HepG2 (cell line): ENCODE measurements at regions not wholly inside any gene's neighbourhood (a gene's known extent, or its start where the extent isn't known, plus 50 kb on each side); places are given as distances from the start of the nearest gene placed in this dataset.

ENCODE experiments used
- BATF2 ChIP-seq: sonication (generic); formaldehyde crosslinking; IDR thresholded peaks from 2 replicates; pipeline ENCODE4 v1.8.0; 2022; ENCODE audit warnings: mild to moderate bottlenecking, missing genetic modification reagents, moderate library complexity
- CENPT ChIP-seq: sonication (generic); formaldehyde crosslinking; IDR thresholded peaks from 2 replicates; pipeline ENCODE4 v1.8.0; 2022; ENCODE audit warnings: low read depth, mild to moderate bottlenecking, moderate library complexity, missing genetic modification reagents
- FOXP1 ChIP-seq, 2 experiments: fragments of 450-650 bp in 1 of 2; IDR thresholded peaks; 2 replicates each; pipeline ENCODE4 v1.6.1; 2017 to 2018; ENCODE audit warnings: antibody characterized with exemption in 1 of 2
- GTF2F1 ChIP-seq: fragments of 150-350 bp; IDR thresholded peaks from 2 replicates; pipeline ENCODE4 v1.6.1; 2014; ENCODE audit warnings: low read length
- HNRNPL ChIP-seq: fragments of 200-400 bp; formaldehyde crosslinking; IDR thresholded peaks from 2 replicates; pipeline ENCODE4 v1.6.1; 2017; ENCODE audit warnings: mild to moderate bottlenecking, low read depth, low read length
- HOXA5 ChIP-seq: sonication (generic); formaldehyde crosslinking; IDR thresholded peaks from 2 replicates; pipeline ENCODE4 v1.4.0; 2020; ENCODE audit warnings: missing genetic modification reagents
- IRX3 ChIP-seq: sonication (generic); formaldehyde crosslinking; IDR thresholded peaks from 2 replicates; pipeline ENCODE4 v1.8.1; 2023; ENCODE audit warnings: mild to moderate bottlenecking, low read depth, missing genetic modification reagents, borderline replicate concordance
- NFE2L2 ChIP-seq: fragments of 150-350 bp; IDR thresholded peaks from 2 replicates; pipeline ENCODE4 v1.6.1; 2014; ENCODE audit warnings: low read length
- RXRB ChIP-seq: IDR thresholded peaks from 2 replicates; pipeline ENCODE4 v1.6.1; 2016; ENCODE audit warnings: borderline replicate concordance, missing genetic modification reagents, missing compliant biosample characterization
- SALL2 ChIP-seq: sonication (generic); formaldehyde crosslinking; IDR thresholded peaks from 2 replicates; pipeline ENCODE4 v1.8.1; 2023; ENCODE audit warnings: mild to moderate bottlenecking, missing genetic modification reagents, inconsistent platforms
- SKI ChIP-seq: fragments of 450-650 bp; IDR thresholded peaks from one replicate; pipeline ENCODE4 v1.6.1; 2018; ENCODE audit warnings: mild to moderate bottlenecking; ENCODE audit not compliant: partially characterized antibody
- SRF ChIP-seq: IDR thresholded peaks from 2 replicates; pipeline ENCODE4 v1.6.1; 2011; ENCODE audit warnings: mild to moderate bottlenecking, low read depth, low read length, moderate library complexity
- UBTF ChIP-seq: sonication (generic); formaldehyde crosslinking; IDR thresholded peaks from 2 replicates; pipeline ENCODE4 v1.4.0; 2020; ENCODE audit warnings: mild to moderate bottlenecking, missing genetic modification reagents
- YY1 ChIP-seq: IDR thresholded peaks from 2 replicates; pipeline ENCODE4 v1.6.1; 2011; ENCODE audit warnings: low read length, low read depth, moderate library complexity, mild to moderate bottlenecking; ENCODE audit not compliant: insufficient read depth, insufficient replicate concordance
- ZFP36 ChIP-seq: fragments of 150-350 bp; IDR thresholded peaks from 2 replicates; pipeline ENCODE4 v1.6.1; 2018; ENCODE audit warnings: borderline replicate concordance, low read length, low read depth; ENCODE audit not compliant: partially characterized antibody
- ZFP91 ChIP-seq: sonication (generic); formaldehyde crosslinking; IDR thresholded peaks from 2 replicates; pipeline ENCODE4 v1.9.0; 2022; ENCODE audit warnings: missing genetic modification reagents, mild to moderate bottlenecking, borderline replicate concordance
- ZNF17 ChIP-seq: sonication (generic); formaldehyde crosslinking; IDR thresholded peaks from 2 replicates; pipeline ENCODE4 v1.5.0; 2020; ENCODE audit warnings: mild to moderate bottlenecking, missing genetic modification reagents
- ZNF501 ChIP-seq: sonication (generic); formaldehyde crosslinking; IDR thresholded peaks from 2 replicates; pipeline ENCODE4 v1.5.1; 2020; ENCODE audit warnings: mild to moderate bottlenecking, moderate library complexity, missing genetic modification reagents
- ZNF777 ChIP-seq: sonication (generic); formaldehyde crosslinking; IDR thresholded peaks from 2 replicates; pipeline ENCODE4 v1.4.0; 2020; ENCODE audit warnings: missing genetic modification reagents
- ZNF850 ChIP-seq: sonication (generic); formaldehyde crosslinking; conservative IDR thresholded peaks from 2 replicates; pipeline ENCODE4 v1.9.0; 2021; ENCODE audit warnings: mild to moderate bottlenecking, missing genetic modification reagents
- TF ChIP-seq, protein P1 (sequence below): sonication (generic); formaldehyde crosslinking; IDR thresholded peaks from 2 replicates; pipeline ENCODE4 v1.5.0; 2020; ENCODE audit warnings: mild to moderate bottlenecking, missing genetic modification reagents
- TF ChIP-seq, protein P2 (sequence below): sonication (generic); formaldehyde crosslinking; IDR thresholded peaks from 2 replicates; pipeline ENCODE4 v1.4.0; 2020; ENCODE audit warnings: missing genetic modification reagents
- TF ChIP-seq, protein P3 (sequence below): sonication (generic); formaldehyde crosslinking; conservative IDR thresholded peaks from 2 replicates; pipeline ENCODE4 v1.4.0; 2020; ENCODE audit warnings: missing genetic modification reagents

DNA sequence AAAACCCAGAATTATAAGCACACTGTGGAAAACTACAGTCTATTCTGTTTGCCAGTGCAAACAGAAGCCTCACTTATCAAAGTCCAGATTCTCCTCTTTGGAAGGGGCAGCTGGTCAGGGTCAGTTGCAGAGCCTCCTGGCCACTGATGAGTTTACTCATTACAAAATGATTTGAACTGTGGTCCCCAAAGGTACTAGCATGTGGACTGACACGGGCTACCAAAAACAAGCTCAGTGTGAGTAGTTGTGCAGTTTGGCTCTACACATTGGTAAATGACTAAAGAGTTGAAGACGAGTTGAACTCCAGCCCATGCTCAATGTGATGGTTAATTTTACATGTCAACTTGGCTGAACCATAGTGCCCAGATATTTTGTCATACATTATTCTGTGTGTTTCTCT is 221.5 kb downstream of the ZIC4 start (continued):
- TF ChIP-seq, protein P1, sequence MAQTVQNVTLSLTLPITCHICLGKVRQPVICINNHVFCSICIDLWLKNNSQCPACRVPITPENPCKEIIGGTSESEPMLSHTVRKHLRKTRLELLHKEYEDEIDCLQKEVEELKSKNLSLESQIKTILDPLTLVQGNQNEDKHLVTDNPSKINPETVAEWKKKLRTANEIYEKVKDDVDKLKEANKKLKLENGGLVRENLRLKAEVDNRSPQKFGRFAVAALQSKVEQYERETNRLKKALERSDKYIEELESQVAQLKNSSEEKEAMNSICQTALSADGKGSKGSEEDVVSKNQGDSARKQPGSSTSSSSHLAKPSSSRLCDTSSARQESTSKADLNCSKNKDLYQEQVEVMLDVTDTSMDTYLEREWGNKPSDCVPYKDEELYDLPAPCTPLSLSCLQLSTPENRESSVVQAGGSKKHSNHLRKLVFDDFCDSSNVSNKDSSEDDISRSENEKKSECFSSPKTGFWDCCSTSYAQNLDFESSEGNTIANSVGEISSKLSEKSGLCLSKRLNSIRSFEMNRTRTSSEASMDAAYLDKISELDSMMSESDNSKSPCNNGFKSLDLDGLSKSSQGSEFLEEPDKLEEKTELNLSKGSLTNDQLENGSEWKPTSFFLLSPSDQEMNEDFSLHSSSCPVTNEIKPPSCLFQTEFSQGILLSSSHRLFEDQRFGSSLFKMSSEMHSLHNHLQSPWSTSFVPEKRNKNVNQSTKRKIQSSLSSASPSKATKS (CRISPR knock-in tag): 0 out of 2 replicates have a peak, but pooled peaks have one; percentile 34
- TF ChIP-seq UBTF (CRISPR knock-in tag): no peak
- TF ChIP-seq ZNF850 (CRISPR knock-in tag): no peak
- TF ChIP-seq ZFP36: no peak
- no peak for TF ChIP-seq BATF2 (CRISPR knock-in tag)
- TF ChIP-seq, protein P2, sequence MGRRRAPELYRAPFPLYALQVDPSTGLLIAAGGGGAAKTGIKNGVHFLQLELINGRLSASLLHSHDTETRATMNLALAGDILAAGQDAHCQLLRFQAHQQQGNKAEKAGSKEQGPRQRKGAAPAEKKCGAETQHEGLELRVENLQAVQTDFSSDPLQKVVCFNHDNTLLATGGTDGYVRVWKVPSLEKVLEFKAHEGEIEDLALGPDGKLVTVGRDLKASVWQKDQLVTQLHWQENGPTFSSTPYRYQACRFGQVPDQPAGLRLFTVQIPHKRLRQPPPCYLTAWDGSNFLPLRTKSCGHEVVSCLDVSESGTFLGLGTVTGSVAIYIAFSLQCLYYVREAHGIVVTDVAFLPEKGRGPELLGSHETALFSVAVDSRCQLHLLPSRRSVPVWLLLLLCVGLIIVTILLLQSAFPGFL: no peak
- no peak for TF ChIP-seq IRX3
- no peak for TF ChIP-seq HOXA5
- TF ChIP-seq SRF: peak; percentile 24; the same call in 1 of the 2 replicates
- TF ChIP-seq, protein P3, sequence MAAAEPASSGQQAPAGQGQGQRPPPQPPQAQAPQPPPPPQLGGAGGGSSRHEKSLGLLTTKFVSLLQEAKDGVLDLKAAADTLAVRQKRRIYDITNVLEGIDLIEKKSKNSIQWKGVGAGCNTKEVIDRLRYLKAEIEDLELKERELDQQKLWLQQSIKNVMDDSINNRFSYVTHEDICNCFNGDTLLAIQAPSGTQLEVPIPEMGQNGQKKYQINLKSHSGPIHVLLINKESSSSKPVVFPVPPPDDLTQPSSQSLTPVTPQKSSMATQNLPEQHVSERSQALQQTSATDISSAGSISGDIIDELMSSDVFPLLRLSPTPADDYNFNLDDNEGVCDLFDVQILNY (CRISPR knock-in tag): no peak
- TF ChIP-seq ZFP91 (CRISPR knock-in tag): no peak
- TF ChIP-seq SALL2 (CRISPR knock-in tag): no peak
- no peak for TF ChIP-seq ZNF777 (CRISPR knock-in tag)
- TF ChIP-seq ZNF501 (CRISPR knock-in tag): no peak; the same call in 1 of the 2 replicates
- TF ChIP-seq SKI: no peak
- TF ChIP-seq FOXP1 (IDR thresholded peaks at IDR 0.05): no peak
- peak; percentile 81 for TF ChIP-seq FOXP1 (CRISPR knock-in tag; IDR thresholded peaks at IDR 0.05)
- no peak for TF ChIP-seq YY1
- no peak for TF ChIP-seq CENPT (CRISPR knock-in tag)
- no peak for TF ChIP-seq ZNF17 (CRISPR knock-in tag)
- TF ChIP-seq NFE2L2: no peak
- no peak for TF ChIP-seq HNRNPL
- TF ChIP-seq GTF2F1: no peak
- TF ChIP-seq RXRB (CRISPR knock-in tag): peak; percentile 89
